HPDE6-E6E7 (cell line): ENCODE measurements at regions not wholly inside any gene's neighbourhood (a gene's known extent, or its start where the extent isn't known, plus 50 kb on each side); places are given as distances from the start of the nearest gene placed in this dataset.
A peak's percentile ranks its signal among the peaks of the same experiment; 100 is the strongest.

Source experiments
- DNase-seq: peaks from one replicate; pipeline ENCODE4 v3.0.0; 2011; ENCODE audit warnings: missing footprints; ENCODE audit errors: extremely low spot score

- DNase-seq = no peak
These were observed 104.6 kb upstream of the ZFHX3 start for GRCh38 chr16:73152386-73153125.

- no peak for DNase-seq
These were observed 104.0 kb upstream of the ZFHX3 start for GRCh38 chr16:73151941-73152340.

- no peak for DNase-seq
These were observed 103.3 kb upstream of the ZFHX3 start for GRCh38 chr16:73151225-73151624.

- no peak for DNase-seq
These were observed 102.9 kb upstream of the ZFHX3 start for GRCh38 chr16:73150786-73151185.

GRCh38 chr16:73149334-73149733, 101.4 kb upstream of the ZFHX3 start:
- DNase-seq = no peak

GRCh38 chr16:73147958-73148357, 100.0 kb upstream of the ZFHX3 start:
- DNase-seq = no peak

GRCh38 chr16:73145166-73145880, 97.4 kb upstream of the ZFHX3 start:
- DNase-seq = no peak

- no peak for DNase-seq
These were observed 95.9 kb upstream of the ZFHX3 start for GRCh38 chr16:73143576-73144422.

- DNase-seq = no peak
These were observed 95.1 kb upstream of the ZFHX3 start for GRCh38 chr16:73143002-73143401.

GRCh38 chr16:73142053-73142854, 94.3 kb upstream of the ZFHX3 start:
- DNase-seq = no peak

GRCh38 chr16:73140929-73141328, 93.0 kb upstream of the ZFHX3 start:
- no peak for DNase-seq

- no peak for DNase-seq
These were observed 83.4 kb upstream of the ZFHX3 start for GRCh38 chr16:73131156-73131862.

GRCh38 chr16:73129455-73129854, 81.5 kb upstream of the ZFHX3 start:
- no peak for DNase-seq

- DNase-seq = no peak
These were observed 78.6 kb upstream of the ZFHX3 start for GRCh38 chr16:73126525-73126853.

- peak; percentile 27 for DNase-seq
These were observed 78.1 kb upstream of the ZFHX3 start for GRCh38 chr16:73125850-73126524.

GRCh38 chr16:73124665-73125375, 76.9 kb upstream of the ZFHX3 start:
- no peak for DNase-seq

- DNase-seq = no peak
These were observed 76.2 kb upstream of the ZFHX3 start for GRCh38 chr16:73124097-73124652.

GRCh38 chr16:73122604-73123391, 74.9 kb upstream of the ZFHX3 start:
- no peak for DNase-seq

GRCh38 chr16:73116576-73116975, 68.6 kb upstream of the ZFHX3 start:
- DNase-seq = no peak
